Epithelial cell of esophagus (primary cell): ENCODE measurements at regions not wholly inside any gene's neighbourhood (a gene's known extent, or its start where the extent isn't known, plus 50 kb on each side); places are given as distances from the start of the nearest gene placed in this dataset.

Experiments used
- DNase-seq: peaks from one replicate; pipeline ENCODE4 v3.0.0; 2010; ENCODE audit warnings: low read depth
- H3K4me3 ChIP-seq: 2 replicates; pipeline ENCODE4 v1.5.1; 2011; ENCODE audit warnings: mild to moderate bottlenecking, low read length, control low read depth
- TF ChIP-seq, protein P1 (sequence below): IDR thresholded peaks from 2 replicates; pipeline ENCODE4 v1.5.1; 2011; ENCODE audit warnings: low read depth, mild to moderate bottlenecking, low read length, control low read depth, inconsistent platforms; ENCODE audit not compliant: insufficient read depth; ENCODE audit errors: missing control alignments

DNA sequence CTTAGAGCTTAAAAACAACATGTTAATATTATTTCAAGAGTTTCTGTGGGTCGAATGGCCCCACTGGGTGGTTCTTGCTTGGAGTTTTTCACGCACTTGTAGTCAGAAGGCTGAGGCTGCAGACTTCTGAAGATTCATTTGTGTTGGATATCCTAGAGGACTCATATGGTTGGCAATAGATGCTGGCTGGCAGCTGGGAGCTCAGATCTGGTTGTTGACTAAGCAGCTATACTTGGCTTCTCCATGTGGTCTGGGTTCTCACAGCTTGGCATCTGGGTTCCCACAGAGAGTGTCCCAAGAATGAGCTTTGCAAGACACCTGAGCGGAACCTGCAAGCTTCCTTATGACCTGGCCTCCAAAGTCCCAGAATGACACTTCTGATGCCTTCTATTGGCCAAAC is 163.9 kb upstream of the ZC3H12C start:
- TF ChIP-seq, protein P1, sequence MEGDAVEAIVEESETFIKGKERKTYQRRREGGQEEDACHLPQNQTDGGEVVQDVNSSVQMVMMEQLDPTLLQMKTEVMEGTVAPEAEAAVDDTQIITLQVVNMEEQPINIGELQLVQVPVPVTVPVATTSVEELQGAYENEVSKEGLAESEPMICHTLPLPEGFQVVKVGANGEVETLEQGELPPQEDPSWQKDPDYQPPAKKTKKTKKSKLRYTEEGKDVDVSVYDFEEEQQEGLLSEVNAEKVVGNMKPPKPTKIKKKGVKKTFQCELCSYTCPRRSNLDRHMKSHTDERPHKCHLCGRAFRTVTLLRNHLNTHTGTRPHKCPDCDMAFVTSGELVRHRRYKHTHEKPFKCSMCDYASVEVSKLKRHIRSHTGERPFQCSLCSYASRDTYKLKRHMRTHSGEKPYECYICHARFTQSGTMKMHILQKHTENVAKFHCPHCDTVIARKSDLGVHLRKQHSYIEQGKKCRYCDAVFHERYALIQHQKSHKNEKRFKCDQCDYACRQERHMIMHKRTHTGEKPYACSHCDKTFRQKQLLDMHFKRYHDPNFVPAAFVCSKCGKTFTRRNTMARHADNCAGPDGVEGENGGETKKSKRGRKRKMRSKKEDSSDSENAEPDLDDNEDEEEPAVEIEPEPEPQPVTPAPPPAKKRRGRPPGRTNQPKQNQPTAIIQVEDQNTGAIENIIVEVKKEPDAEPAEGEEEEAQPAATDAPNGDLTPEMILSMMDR: no peak
- DNase-seq: no peak
- H3K4me3 ChIP-seq: no peak overlapping the region

DNA sequence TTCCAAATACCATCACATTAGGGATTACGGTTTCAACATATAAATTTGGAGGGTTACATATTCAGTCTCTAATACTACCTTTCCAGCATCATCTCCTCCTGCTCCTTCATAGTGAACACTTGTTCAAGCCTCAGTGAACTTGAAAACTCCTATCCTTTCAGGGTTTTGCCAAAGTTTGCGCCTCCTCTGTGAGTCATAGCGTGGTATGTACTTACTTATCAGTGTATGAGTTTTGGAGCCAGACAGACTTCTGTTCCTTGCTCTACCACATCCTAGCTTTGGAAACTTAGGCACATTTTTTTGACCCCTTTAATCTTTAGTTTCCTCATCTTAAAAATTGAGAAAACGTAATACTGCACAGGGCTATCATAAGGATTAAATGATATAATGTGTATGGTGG is 160.1 kb upstream of the ZC3H12C start:
- TF ChIP-seq, protein P1: no peak
- no peak overlapping the region for H3K4me3 ChIP-seq
- DNase-seq: peak; percentile 6

DNA sequence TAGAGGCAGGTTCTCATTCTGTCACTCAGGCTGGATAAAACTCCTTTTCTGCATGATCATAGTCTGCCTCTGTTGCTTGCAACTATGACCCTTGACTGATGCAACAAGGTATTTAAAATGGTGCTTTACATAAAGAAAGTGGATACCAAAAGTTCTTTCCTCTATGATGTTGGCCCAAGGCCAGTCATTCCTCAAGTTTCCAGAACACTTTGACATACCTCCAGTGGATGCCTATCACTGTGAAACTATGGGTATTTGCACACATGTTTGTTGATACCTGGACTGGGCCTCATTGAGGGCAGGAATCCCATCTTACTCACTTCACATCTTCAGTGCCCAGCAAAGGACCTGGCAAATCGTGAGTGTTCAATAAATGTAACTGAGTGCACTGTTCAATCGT is 159.0 kb upstream of the ZC3H12C start:
- TF ChIP-seq, protein P1: no peak
- DNase-seq: no peak
- H3K4me3 ChIP-seq: no peak overlapping the region

DNA sequence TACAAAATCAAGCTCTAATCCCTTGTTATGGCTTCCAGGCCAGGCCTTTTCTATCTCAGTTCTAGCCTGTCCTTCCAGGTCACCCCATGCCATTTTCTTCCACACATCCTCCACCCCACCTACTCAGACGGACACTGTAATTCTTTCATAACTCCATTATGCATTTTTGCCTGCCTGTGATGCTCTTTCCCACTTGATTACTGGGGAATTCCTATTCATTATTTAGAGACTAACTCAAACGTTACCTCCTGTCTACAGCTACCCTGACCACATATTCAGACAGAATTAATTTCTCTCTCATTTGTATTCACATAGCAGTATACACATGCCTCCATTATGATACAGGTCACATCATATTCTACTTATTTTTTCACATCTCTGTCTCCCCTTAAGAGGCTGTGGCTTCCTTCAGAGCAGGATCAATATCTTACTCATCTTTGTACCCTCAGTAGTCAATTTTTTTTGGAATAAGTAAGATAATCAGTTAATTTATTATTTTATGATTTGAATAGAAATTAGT is 156.5 kb upstream of the ZC3H12C start:
- TF ChIP-seq, protein P1: no peak
- H3K4me3 ChIP-seq: no peak overlapping the region
- DNase-seq: no peak

DNA sequence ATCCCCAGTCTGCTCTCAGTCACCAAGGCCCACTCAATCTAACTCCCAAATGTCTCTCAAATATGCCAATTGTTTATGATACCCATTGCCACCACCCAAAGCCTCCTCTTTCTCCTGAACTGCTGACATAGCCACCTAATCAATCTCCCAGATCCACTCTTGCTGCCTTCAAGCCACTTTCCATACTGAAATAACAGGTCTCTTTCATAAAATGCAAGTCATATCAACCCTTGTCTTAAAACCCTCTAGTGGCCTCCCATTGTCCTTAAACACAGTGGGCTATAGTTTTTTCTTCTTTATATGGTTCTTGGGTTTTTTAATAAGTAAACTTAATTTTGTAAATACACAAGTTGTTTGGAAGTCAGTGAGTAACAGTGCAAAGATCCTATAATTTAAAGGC is 155.2 kb upstream of the ZC3H12C start:
- DNase-seq: no peak
- TF ChIP-seq, protein P1: no peak
- no peak overlapping the region for H3K4me3 ChIP-seq

- DNase-seq: peak; percentile 81
- TF ChIP-seq, protein P1: peak; percentile 80
- no peak overlapping the region for H3K4me3 ChIP-seq
Observed at GRCh38 chr11:109939166-109939810, 153.9 kb upstream of the ZC3H12C start.

- TF ChIP-seq, protein P1: no peak
- no peak overlapping the region for H3K4me3 ChIP-seq
- DNase-seq: peak; percentile 97
Observed at GRCh38 chr11:109940816-109941215, 152.4 kb upstream of the ZC3H12C start.
